HG03354 (cell line): ENCODE measurements at regions not wholly inside any gene's neighbourhood (a gene's known extent, or its start where the extent isn't known, plus 50 kb on each side); places are given as distances from the start of the nearest gene placed in this dataset.

ENCODE experiments used
- ATAC-seq: cut with Tn5 transposase; IDR thresholded peaks from one replicate; pipeline ENCODE4 v1.9.1; 2021; ENCODE audit warnings: mild to moderate bottlenecking; ENCODE audit not compliant: unreplicated experiment, poor library complexity, severe bottlenecking

DNA sequence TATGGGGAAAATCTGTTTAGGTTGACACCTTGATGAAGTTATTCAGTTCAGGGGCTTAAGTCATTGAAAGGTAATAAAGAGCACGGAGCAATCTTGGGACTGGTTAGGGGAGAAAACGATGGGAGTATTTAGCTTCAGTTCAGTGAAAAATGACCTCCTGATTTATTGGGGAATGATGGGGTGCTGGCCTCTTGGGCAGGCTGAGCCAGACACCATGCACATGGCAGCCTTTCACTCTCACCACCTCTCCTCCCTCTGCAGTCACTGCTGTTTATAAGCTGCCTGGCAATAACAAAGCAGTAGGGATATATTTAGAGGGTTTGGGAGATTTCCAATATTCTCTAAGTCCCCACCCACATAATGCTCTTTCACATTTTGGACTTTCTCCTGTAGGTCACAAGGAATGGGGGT, 140.5 kb upstream of the HS3ST2 start:
- no peak for ATAC-seq

- ATAC-seq, result no peak
Measured at GRCh38 chr16:22674832-22675191, 139.2 kb upstream of the HS3ST2 start.

DNA sequence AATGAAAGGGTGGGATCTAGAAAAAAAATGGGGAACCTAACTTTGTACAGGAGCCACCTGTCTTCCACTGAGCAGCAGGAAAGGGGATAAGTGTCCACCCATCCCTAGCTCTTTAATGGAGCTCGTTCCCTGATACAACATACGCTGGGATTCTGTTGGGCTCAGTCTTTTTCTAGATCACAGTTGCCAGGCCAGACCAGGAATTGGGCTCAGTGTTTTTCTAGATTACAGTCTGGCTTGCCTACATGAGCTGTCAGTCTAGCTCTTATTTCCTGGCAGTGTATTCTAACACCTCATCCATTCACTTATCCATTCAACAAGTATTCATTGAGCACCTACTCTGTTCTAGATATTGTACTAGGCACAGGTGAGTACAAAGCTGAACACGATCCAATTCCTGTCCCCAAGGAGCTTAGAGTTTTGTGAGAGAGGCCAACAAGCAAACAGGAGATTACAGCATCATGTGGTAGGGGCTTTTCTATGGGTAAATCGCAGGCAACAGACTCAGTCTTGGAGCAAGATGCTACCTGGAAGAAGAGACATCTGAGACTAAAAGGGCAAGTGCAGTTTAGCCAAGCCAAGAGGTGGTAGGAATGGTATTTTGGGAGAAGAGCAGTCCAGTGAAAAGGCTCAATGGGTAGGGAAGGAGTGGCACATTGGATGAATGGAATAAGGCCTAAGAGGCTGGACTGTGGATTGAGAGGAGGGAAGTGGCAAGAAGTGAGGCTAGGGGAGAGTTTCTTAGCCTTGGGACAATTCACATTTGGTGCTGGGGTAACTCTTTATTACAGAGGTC, 138.0 kb upstream of the HS3ST2 start:
- ATAC-seq, result no peak

- no peak for ATAC-seq
Measured at GRCh38 chr16:22677024-22677830, 136.7 kb upstream of the HS3ST2 start.

DNA sequence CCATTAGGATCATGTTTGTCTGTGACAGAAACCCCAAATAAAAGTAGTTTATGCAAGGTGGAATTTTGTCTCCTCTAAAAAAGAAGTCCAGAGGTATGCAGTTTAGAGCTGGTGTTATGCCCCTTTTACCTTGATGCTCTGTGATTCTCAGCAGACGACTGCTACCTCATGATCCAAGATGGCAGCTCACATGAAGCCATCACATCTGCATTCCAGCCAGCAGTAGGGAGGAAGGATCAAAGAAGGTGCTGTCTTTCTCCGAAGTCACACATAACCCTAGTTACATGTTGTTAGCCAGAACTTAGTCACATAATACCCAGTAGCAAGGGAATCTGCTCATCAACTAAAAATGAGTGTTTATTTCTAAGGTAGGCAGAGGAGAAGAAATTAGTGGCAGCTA, 135.7 kb upstream of the HS3ST2 start:
- no peak for ATAC-seq

- no peak for ATAC-seq
Measured at GRCh38 chr16:22681554-22682291, 132.2 kb upstream of the HS3ST2 start.

DNA sequence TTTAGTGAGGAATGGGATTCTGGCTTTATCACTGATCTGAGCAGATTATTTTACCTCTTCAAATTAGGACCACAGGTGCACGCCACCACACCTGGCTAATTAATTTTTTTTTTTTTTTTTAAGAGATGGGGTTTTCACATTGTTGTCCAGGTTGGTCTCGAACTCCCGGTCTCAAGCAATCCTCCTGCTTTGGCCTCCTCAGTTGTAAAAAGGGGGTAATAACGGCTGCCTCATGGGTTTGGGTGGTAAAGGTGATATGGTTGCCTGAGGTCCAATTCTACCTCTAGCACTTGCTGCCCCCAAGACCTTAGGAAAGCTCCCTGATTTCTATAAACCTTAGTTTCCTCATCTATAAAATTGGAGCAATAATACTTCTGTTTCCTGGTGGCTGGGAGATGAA, 130.7 kb upstream of the HS3ST2 start:
- no peak for ATAC-seq

DNA sequence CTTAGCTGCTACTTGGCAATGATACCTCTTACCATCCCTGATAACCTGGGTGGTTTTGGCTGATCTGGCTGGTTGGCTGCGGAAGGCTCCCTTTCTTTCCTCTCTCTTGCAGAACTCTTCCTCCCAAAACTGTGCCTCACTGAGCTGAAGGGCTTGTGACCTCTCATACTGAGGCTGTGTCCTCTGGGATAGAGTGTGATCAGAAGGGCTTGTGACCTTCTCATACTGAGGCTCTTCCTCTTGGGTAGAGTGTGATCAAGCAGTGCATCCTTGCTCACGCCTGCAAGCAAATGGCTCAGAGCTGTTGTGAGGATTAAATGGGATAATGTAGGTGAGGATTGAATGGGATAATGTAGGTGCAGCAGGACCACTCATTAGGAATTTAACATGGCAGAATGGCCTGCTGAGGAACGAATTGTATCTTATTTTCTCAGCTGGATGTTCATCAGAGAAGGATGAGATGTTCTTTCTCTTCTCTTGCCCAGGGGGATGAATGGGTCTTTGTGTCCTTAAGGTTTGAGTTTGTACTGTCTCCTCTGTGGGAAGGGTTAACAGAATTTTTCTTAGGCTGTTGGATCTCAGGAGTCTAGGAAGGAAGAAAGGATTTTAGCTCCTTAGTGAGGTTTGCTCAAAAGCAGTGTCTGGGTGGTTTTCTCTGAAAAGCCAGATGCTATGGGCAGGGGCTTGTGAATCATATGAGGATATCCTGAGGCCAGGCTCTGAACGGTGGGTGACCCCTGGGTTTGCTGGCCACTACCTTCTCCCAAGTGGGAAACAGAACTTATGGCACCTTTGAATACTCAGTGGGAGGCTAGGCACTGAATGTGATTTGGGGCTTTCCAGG, 130.0 kb upstream of the HS3ST2 start:
- no peak for ATAC-seq

DNA sequence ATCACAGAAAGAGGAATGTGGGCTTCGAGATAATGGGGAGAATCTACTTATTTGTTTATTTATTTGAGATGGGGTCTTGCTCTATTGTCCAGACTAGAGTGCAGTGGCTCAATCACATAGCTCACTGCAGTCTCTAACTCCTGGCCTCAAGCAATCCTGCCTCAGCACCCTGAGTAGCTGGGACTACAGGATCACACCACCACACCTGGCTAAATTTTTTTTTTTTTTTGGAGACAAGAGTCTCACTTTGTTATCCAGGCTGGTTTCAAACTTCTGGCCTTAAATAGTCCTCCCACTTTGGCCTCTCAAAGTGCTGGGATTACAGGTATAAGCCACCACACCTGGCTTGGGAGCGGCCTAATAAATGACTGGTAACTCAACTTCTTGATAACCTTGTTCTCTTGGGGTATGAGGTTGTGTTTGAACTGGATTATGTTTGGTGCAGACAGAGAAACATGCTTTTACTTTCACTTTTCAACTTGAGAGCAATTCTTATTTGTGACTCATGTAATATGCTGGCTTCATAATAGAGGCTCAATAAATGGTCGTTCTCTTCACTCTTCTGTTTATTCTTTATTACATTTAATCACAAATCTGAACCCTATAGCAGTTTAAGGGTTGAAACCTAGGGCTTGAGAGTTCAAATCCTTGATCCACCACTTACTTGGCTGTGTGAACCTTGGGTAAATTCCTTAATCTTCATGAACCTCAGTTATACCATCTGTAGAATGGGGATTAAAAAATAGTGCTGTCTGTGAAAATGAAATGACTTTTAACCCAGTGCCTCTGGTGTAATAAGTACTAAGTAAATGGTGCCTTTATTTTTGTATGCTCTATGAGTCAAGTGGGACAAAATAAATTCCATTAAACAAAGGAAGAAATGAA, 129.1 kb upstream of the HS3ST2 start:
- ATAC-seq, result no peak

GRCh38 chr16:22685459-22685830, 128.5 kb upstream of the HS3ST2 start:
- ATAC-seq, result no peak

DNA sequence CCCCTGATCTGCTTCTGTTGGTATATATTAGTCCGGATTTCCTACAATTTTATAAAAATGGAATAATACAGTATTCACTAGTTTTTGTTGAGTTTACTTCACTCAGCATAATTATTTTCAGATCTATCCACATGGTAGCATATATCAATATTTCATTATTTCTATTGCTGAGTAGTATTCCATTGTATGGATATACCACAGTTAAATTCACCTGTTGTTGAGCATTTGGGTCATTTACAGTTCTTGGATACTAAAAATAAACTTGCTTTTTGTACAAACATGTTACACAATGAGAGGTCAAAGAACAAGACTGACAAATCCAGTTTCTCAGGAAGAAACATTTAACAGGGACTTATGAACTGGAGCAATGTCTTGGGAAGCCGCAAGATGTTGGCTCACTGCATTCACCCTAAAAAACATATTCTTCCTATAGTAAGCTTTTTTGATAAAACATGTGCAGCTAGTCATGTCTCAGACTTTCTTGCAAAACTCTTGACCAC, 126.9 kb upstream of the HS3ST2 start:
- ATAC-seq, result no peak

- no peak for ATAC-seq
Measured at GRCh38 chr16:22688463-22688862, 125.5 kb upstream of the HS3ST2 start.

DNA sequence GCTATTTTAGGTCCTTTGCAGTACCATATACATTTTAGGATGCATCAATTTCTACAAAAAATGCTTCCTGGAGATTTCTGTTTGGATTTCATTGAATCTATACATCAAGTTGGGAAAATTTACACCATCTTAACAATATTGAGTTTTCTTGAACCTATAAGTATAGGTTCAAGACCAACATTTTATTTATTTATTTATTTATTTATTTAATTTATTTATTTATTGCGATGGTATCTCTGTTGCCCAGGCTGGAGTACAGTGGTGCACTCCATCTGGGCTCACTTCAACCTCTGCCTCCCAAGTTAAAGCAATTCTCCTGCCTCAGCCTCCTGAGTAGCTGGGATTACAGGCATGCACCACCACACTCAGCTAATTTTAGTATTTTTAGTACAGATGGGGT, 125.0 kb upstream of the HS3ST2 start:
- ATAC-seq, result no peak

- ATAC-seq, result no peak
Measured at GRCh38 chr16:22691335-22691734, 122.6 kb upstream of the HS3ST2 start.

DNA sequence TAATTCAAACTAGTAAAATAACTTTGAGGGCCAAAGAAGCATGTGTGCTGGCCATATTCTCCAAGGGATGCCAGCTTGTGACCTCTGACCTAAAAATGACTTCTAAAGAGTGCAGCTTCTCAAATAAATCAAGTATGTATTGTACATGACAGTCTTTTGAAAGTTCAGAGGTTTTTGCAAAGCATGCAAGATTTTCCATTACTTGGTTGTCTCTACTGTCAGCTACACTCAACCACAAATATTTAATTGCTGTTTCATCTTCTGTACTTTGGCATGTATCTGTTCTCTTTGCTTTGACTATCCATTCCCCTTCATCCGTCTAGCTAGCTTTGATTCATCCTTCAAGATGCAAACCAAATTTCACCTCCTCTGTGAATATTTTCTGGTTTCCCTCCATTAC, 121.9 kb upstream of the HS3ST2 start:
- no peak for ATAC-seq

GRCh38 chr16:22692916-22693637, 120.9 kb upstream of the HS3ST2 start:
- no peak for ATAC-seq

DNA sequence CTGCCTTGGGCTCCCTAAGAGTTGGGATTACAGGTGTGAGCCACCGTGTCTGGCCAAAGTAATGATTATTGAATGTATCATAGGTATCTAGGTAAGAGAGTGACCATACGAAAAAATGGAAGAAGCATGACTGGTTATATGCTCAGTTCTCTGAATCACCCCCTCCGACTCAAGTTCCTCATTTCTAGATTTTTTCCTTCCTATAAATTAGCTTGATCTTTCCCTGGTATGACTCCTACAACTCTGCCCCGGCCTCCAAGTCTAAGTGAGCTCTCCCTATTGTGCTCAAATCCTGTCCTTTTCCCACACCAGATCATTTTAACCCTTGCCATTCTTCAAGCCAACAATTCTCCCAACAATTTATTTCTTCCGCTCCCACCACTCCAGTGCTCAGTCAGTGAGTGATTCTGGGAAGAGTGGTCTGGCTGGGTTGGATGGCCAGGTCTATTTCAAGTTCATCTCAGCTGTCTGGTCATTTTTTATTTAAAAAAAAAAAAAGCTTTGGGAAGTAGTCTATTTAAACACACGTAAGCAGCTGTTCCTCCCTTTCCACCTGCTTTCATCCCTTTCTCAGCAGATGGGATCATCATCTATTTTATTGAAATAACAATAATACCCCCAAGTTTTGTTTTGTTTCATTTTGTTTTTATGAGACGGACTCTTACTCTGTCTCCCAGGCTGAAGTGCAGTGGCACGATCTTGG, 120.2 kb upstream of the HS3ST2 start:
- no peak for ATAC-seq
